CD4-positive, alpha-beta T cell (primary cell): ENCODE measurements at regions not wholly inside any gene's neighbourhood (a gene's known extent, or its start where the extent isn't known, plus 50 kb on each side); places are given as distances from the start of the nearest gene placed in this dataset.

Source experiments
- ATAC-seq: fragments of 200-7000 bp; cut with Tn5 transposase; one replicate; pipeline ENCODE4 v1.10.0; 2022; ENCODE audit warnings: mild to moderate bottlenecking; ENCODE audit not compliant: poor library complexity
- CTCF ChIA-PET: fragments of 350-600 bp; sonication (Branson Sonifier 250); formaldehyde crosslinking; loops from one replicate; lab custom pipeline; 2021; ENCODE audit warnings: antibody characterized with exemption, inconsistent platforms; lab: Charles Lee
- POLR2A ChIA-PET: fragments of 350-600 bp; sonication (Branson Sonifier 250); formaldehyde crosslinking; loops from one replicate; lab custom pipeline; 2021; ENCODE audit warnings: antibody characterized with exemption, inconsistent platforms; lab: Charles Lee
- DNase-seq, 14 experiments: peaks; one replicate each; pipeline ENCODE4 v3.0.0-alpha.2; 2013 to 2020; ENCODE audit warnings: mixed read lengths in 2 of 14
- H3K27ac ChIP-seq, 2 donors: one replicate each; pipeline versions ENCODE4 v1.5.1 to v1.7.0; 2013; ENCODE audit warnings: low read length in 2 of 2, low read depth in 1 of 2, mild to moderate bottlenecking in 1 of 2
- H3K27me3 ChIP-seq, 2 experiments: 1 replicate in 1 of 2; 2 replicates in 1 of 2; pipeline versions ENCODE4 v1.6.1 to v1.7.0; 2013; ENCODE audit warnings: low read length in 2 of 2, control low read depth in 1 of 2, mild to moderate bottlenecking in 1 of 2, moderate library complexity in 1 of 2; ENCODE audit not compliant: insufficient read depth in 2 of 2, control insufficient read depth in 1 of 2
- H3K36me3 ChIP-seq: one replicate; pipeline ENCODE4 v1.6.1; 2013; ENCODE audit warnings: low read length, control low read depth; ENCODE audit not compliant: insufficient read depth
- H3K4me1 ChIP-seq: one replicate; pipeline ENCODE4 v1.6.1; 2013; ENCODE audit warnings: low read length, control low read depth; ENCODE audit not compliant: insufficient read depth
- H3K4me3 ChIP-seq: one replicate; pipeline ENCODE4 v1.5.1; 2013; ENCODE audit warnings: mild to moderate bottlenecking, low read length, moderate library complexity
- H3K9me3 ChIP-seq, 2 experiments: 1 replicate in 1 of 2; 2 replicates in 1 of 2; pipeline versions ENCODE4 v1.6.1 to v1.7.0; 2013; ENCODE audit warnings: low read length in 2 of 2, mild to moderate bottlenecking in 2 of 2, control low read depth in 1 of 2, moderate library complexity in 1 of 2; ENCODE audit not compliant: control insufficient read depth in 1 of 2, insufficient read depth in 1 of 2
- H3K27ac Mint-ChIP-seq: one replicate; pipeline ENCODE4 v1.8.0; 2020; ENCODE audit warnings: mixed read lengths
- H3K27me3 Mint-ChIP-seq: one replicate; pipeline ENCODE4 v1.8.0; 2021; ENCODE audit warnings: mixed read lengths
- H3K36me3 Mint-ChIP-seq: one replicate; pipeline ENCODE4 v1.8.0; 2021; ENCODE audit warnings: low read depth, mixed read lengths
- H3K4me1 Mint-ChIP-seq: one replicate; pipeline ENCODE4 v1.8.0; 2021; ENCODE audit warnings: low read depth, mixed read lengths
- H3K4me3 Mint-ChIP-seq: one replicate; pipeline ENCODE4 v1.8.0; 2020; ENCODE audit warnings: mild to moderate bottlenecking, mixed read lengths
- H3K9me3 Mint-ChIP-seq: one replicate; pipeline ENCODE4 v1.8.0; 2020; ENCODE audit warnings: mixed read lengths
- CTCF ChIP-seq: fragments of 200-600 bp; IDR thresholded peaks from one replicate; pipeline ENCODE4 v1.8.0; 2022; ENCODE audit warnings: antibody characterized with exemption, mild to moderate bottlenecking
- intact Hi-C, 2 experiments: fragments of 100-400 bp; cut with DNase I in 1 of 2; cut with micrococcal nuclease in 1 of 2; formaldehyde crosslinking; loops; one replicate each; pipeline versions ENCODE4 v1.15.1 to v1.9.0; 2023 to 2025; cut with DNase I, micrococcal nuclease

GRCh38 chr2:237198164-237198855 lies 112.6 kb downstream of the COPS8 start:
- ATAC-seq (no peak), DNase-seq (no peak)
- H3K27me3 ChIP-seq: no peaks in the 10 kb centered on the region
- Mint-ChIP-seq H3K36me3 (no peaks in the 10 kb centered on the region), H3K9me3 (no peaks in the 10 kb centered on the region), H3K4me1 (no peaks in the 10 kb centered on the region), H3K27ac (no peak overlapping the region), H3K27me3 (no peaks in the 10 kb centered on the region), H3K4me3 (no peak overlapping the region)
- H3K27ac ChIP-seq: no peak overlapping the region
- H3K36me3 ChIP-seq: no peaks in the 10 kb centered on the region
- no peak overlapping the region for H3K4me3 ChIP-seq
- H3K9me3 ChIP-seq: no peaks in the 10 kb centered on the region
- intact Hi-C loops: no loop called here
- H3K4me1 ChIP-seq: no peaks in the 10 kb centered on the region
- TF ChIP-seq CTCF: no peak
- POLR2A ChIA-PET: no interaction called here
- CTCF ChIA-PET: no interaction called here

GRCh38 chr2:237199082-237199481 lies 113.4 kb downstream of the COPS8 start:
- Histone ChIP-seq H3K36me3 (no peaks in the 10 kb centered on the region), H3K27me3 (no peaks in the 10 kb centered on the region), H3K4me3 (no peak overlapping the region), H3K9me3 (no peaks in the 10 kb centered on the region), H3K4me1 (no peaks in the 10 kb centered on the region), H3K27ac (no peak overlapping the region)
- H3K4me1 Mint-ChIP-seq: no peaks in the 10 kb centered on the region
- no peak overlapping the region for H3K27ac Mint-ChIP-seq
- intact Hi-C loops: no loop called here
- no peaks in the 10 kb centered on the region for H3K27me3 Mint-ChIP-seq
- ATAC-seq (no peak), DNase-seq (no peak)
- H3K4me3 Mint-ChIP-seq: no peak overlapping the region
- H3K9me3 Mint-ChIP-seq: no peaks in the 10 kb centered on the region
- POLR2A ChIA-PET: no interaction called here
- CTCF ChIA-PET: interaction anchor here (0.8 kb wide), 1 partner anchor 276 kb away, joined by 3 read pairs; no protein-coding TSS in a partner anchor
- H3K36me3 Mint-ChIP-seq: no peaks in the 10 kb centered on the region
- TF ChIP-seq CTCF: no peak

- Histone ChIP-seq H3K36me3 (no peaks in the 10 kb centered on the region), H3K4me1 (no peaks in the 10 kb centered on the region), H3K9me3 (no peaks in the 10 kb centered on the region), H3K27me3 (no peaks in the 10 kb centered on the region), H3K4me3 (no peak overlapping the region), H3K27ac (no peak overlapping the region)
- no peak for DNase-seq
- Mint-ChIP-seq H3K9me3 (no peaks in the 10 kb centered on the region), H3K4me3 (no peak overlapping the region), H3K27me3 (no peaks in the 10 kb centered on the region), H3K27ac (no peak overlapping the region), H3K4me1 (no peaks in the 10 kb centered on the region), H3K36me3 (no peaks in the 10 kb centered on the region)
- ATAC-seq: no peak
- no peak for TF ChIP-seq CTCF
- intact Hi-C loops: no loop called here
- POLR2A ChIA-PET: no interaction called here
- CTCF ChIA-PET: interaction anchor here (0.8 kb wide), 1 partner anchor 276 kb away, joined by 3 read pairs; no protein-coding TSS in a partner anchor
These were observed 113.9 kb downstream of the COPS8 start for GRCh38 chr2:237199577-237199976.
